H1 (cell line): ENCODE measurements at regions not wholly inside any gene's neighbourhood (a gene's known extent, or its start where the extent isn't known, plus 50 kb on each side); places are given as distances from the start of the nearest gene placed in this dataset.

Experiments used
- ASH2L ChIP-seq: fragments of 200-600, 300-600 bp; sonication (generic); IDR thresholded peaks from one replicate; pipeline ENCODE4 v1.7.1; 2017; ENCODE audit warnings: low read length
- BACH1 ChIP-seq: IDR thresholded peaks from 2 replicates; pipeline ENCODE4 v1.6.1; 2012; ENCODE audit warnings: low read length, improper control_type of control experiment
- JUN ChIP-seq: IDR thresholded peaks from 2 replicates; pipeline ENCODE4 v1.6.1; 2011; ENCODE audit warnings: low read depth, mild to moderate bottlenecking, improper control_type of control experiment, low read length
- POLR2A ChIP-seq, 2 experiments: IDR thresholded peaks; 1 replicate in 1 of 2; 2 replicates in 1 of 2; pipeline ENCODE4 v1.6.1; 2011; ENCODE audit warnings: low read depth in 2 of 2, low read length in 2 of 2, mild to moderate bottlenecking in 2 of 2; ENCODE audit errors: control extremely low read depth in 1 of 2
- SIX5 ChIP-seq: IDR thresholded peaks from 2 replicates; pipeline ENCODE4 v1.6.1; 2011; ENCODE audit warnings: mild to moderate bottlenecking, low read depth, low read length
- TCF12 ChIP-seq: IDR thresholded peaks from 2 replicates; pipeline ENCODE4 v1.6.1; 2011; ENCODE audit warnings: low read depth, mild to moderate bottlenecking, low read length
- TEAD4 ChIP-seq: IDR thresholded peaks from 2 replicates; pipeline ENCODE4 v1.6.1; 2012; ENCODE audit warnings: low read depth, low read length, inconsistent platforms, mixed read lengths

DNA sequence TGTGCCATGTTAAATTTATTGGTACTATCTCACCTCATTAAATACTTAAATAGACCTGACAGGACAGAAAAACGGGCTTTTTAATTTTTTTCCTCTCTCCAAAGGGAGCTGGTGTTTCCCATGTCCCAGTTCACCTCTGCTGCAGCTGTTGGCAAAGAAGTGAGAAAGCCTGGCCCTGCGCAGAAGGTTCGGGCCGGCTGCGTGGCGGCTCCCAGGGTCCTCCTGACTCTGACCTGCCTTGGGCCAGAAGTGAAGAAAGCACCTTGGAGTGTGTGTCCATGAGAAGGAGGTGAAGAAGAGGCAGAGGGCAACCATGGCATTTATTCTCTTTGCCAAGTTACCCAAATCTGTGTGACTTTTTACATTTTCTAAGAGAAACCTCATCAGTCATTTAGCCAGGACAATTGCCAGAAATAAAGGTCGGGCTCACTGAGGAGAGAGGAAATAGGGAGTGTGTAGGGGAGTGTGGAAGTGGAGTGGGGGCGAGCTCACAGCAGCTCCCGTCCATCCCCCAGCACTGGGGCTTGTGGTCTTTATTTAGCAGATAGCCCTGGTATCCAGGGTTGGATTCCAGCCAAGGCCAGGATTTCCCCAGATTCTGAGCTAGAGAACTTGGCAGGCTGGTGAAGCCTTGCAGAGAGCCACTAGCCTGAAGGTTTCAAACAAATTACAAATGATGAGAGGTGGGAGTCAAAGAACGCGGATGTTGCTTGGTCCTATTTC, 102.4 kb upstream of the CADM1 start (continued):
- no peak for TF ChIP-seq JUN
- TF ChIP-seq POLR2A (IDR thresholded peaks at IDR 0.05; ENCODE audit: control extremely low read depth in 1 of 2, low read depth in 2 of 2, low read length in 2 of 2): no peak
- TF ChIP-seq ASH2L: no peak
- no peak for TF ChIP-seq BACH1
- TF ChIP-seq TCF12: no peak
- TF ChIP-seq SIX5: no peak
- TF ChIP-seq TEAD4: no peak
